ENCODE measurements at regions not wholly inside any gene's neighbourhood (a gene's known extent, or its start where the extent isn't known, plus 50 kb on each side); places are given as distances from the start of the nearest gene placed in this dataset.

DNA sequence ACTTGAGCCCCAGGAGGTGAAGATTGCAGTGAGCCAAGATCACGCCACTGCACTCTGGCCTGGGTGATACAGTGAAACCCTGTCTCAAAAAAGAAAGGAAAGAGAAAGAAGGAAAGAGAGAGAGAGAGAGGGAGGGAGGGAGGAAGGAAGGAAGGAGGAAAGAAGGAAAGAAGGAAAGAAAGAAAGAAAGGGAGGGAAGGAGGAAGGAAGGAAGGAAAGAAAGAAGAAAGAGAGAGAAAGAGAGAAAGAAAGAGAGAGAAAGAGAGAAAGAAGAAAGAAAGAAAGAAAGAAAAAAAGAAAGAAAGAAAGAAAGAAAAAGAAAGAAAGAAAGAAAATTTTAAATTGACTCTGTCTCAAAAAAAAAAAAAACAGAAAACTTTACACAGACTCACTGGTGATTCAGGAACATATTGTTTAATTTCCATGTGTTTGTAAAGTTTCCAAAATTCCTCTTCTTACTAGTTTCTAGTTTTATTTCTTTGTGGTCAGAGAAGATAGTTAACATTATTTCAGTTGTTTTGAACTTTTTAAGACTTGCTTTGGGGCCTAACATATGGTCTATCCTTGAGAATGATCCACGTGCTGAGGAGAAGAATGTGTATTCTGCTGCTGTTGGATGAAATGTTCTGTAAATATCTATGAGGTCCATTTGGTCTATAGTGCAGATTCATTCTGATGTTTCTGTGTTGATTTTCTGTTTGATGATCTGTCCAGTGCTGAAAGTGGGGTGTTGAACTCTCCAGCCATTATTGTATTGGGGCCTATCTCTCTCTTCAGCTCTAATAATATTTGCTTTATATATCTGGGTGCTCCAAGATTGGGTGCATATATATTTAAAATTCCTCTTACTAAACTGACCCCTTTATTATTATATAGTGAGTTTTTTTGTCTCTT is 204.4 kb upstream of the SERP2 start:
- TF ChIP-seq, protein P1, sequence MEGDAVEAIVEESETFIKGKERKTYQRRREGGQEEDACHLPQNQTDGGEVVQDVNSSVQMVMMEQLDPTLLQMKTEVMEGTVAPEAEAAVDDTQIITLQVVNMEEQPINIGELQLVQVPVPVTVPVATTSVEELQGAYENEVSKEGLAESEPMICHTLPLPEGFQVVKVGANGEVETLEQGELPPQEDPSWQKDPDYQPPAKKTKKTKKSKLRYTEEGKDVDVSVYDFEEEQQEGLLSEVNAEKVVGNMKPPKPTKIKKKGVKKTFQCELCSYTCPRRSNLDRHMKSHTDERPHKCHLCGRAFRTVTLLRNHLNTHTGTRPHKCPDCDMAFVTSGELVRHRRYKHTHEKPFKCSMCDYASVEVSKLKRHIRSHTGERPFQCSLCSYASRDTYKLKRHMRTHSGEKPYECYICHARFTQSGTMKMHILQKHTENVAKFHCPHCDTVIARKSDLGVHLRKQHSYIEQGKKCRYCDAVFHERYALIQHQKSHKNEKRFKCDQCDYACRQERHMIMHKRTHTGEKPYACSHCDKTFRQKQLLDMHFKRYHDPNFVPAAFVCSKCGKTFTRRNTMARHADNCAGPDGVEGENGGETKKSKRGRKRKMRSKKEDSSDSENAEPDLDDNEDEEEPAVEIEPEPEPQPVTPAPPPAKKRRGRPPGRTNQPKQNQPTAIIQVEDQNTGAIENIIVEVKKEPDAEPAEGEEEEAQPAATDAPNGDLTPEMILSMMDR (IDR thresholded peaks at IDR 0.05): no peak
- TF ChIP-seq EP300 (IDR thresholded peaks at IDR 0.05; ENCODE audit: low read depth): no peak

Measured in transverse colon (tissue), 3 donors.